GM19351 (cell line): ENCODE measurements at regions not wholly inside any gene's neighbourhood (a gene's known extent, or its start where the extent isn't known, plus 50 kb on each side); places are given as distances from the start of the nearest gene placed in this dataset.

ENCODE experiments used
- ATAC-seq: cut with Tn5 transposase; IDR thresholded peaks from one replicate; pipeline ENCODE4 v1.9.1; 2021; ENCODE audit warnings: mild to moderate bottlenecking, moderate library complexity; ENCODE audit not compliant: unreplicated experiment

DNA sequence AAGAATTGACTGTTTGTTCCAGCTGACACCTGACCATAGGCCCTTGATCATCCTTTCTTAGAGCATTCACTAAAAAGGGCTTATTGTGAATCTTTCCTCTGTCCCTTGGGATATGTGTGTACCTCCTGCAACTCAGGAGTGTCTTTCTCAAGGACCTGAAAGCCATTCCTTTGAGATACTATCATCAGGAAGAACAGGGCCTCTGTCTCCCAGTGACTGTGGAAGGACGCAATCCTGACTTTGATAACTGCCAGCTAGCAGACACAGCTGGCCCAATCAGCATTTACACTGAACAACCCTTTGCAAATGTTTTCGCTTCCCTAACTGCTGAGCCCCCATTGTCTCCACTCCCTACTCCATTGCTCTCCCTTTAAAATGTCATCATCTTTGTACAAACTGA is 144.4 kb downstream of the RMI1 start:
- no peak for ATAC-seq

DNA sequence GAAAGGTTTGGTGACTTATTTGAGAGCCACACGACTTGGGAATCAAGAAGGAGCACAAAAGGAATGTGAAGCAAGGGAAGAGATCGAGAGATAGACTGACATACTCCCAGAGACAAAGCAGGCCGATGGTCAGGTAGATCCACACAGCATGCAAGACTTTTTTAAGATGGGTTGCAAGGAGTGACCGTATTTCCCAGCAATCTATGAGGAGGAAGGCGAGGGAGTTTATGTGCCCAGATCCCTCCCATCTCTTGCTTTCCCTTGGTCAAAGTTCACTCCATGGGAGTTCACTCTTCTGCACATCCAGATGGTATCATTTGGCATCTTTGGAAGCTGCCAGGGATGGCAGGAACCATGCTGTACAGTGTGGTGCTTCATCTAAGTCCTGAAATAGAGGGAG is 148.9 kb downstream of the RMI1 start:
- no peak for ATAC-seq

DNA sequence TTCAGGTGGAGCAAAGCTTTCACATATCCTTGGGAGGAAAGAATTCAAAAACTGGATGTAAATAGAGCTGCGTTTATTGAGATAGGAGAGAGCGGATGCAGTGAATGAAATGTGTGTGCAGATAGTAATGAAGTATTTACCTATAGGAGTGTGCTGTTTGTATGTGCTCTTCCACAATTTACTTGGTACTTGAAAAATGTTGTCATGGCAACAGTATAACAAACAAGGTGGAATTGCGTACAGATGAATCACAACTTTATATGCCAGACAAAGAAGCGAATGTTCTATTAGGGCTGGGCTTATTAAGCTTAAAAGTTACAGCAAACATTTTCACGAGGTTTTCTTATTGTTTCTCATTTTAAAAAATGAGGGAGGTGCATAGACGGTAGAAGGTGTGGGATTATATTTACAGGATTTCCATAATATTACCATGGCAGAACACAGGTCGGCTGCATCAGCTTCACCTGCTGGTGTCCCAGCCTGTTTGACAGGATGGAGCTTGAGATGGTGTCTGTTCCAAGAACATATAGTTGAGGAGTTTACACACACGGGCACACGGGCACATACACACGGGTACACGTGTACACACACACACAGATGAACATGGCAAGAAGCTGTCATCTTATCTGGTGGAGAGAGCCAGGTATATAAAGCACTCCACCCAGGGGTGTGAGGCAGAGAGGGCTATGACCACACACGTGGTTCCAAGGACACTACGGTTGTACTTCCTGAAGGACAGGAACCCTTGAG is 155.7 kb downstream of the RMI1 start:
- ATAC-seq = no peak

DNA sequence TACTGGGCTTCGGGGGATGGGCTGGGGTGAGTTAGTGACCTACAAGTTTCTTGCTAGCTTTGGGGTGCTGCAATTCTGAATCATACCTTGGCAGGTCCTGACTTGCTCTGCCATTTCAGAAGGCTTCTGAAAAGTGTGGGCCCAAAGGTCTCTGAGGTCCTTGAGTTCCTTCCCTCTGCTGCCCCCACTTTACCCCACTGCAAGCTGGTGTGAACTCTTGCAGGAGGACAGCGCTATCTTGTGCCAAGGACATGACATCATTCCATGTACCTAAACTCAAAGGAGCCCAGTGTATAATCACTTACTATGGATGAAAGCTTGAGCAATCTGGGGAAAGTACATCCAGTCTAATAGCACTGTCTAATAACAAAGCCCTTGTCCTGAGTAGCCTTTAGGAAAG is 157.4 kb downstream of the RMI1 start:
- no peak for ATAC-seq

DNA sequence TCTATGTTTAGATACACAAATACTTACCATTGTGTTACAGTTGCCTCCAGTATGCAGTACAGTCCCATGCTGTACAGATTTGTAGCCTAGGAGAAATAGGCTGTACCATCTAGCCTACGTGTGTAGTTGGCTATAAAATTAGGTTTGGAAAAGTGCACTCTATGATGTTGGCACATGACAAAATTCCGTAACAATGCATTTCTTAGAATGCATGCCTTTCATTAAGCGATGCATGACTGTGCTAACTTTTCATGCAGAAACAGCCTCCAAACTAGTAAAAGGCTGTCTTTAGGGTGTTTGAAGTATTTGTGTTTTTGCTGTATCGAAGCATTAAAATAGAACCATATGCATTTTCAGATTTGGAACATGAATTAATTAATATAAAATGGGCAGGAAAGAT is 157.9 kb downstream of the RMI1 start:
- no peak for ATAC-seq

DNA sequence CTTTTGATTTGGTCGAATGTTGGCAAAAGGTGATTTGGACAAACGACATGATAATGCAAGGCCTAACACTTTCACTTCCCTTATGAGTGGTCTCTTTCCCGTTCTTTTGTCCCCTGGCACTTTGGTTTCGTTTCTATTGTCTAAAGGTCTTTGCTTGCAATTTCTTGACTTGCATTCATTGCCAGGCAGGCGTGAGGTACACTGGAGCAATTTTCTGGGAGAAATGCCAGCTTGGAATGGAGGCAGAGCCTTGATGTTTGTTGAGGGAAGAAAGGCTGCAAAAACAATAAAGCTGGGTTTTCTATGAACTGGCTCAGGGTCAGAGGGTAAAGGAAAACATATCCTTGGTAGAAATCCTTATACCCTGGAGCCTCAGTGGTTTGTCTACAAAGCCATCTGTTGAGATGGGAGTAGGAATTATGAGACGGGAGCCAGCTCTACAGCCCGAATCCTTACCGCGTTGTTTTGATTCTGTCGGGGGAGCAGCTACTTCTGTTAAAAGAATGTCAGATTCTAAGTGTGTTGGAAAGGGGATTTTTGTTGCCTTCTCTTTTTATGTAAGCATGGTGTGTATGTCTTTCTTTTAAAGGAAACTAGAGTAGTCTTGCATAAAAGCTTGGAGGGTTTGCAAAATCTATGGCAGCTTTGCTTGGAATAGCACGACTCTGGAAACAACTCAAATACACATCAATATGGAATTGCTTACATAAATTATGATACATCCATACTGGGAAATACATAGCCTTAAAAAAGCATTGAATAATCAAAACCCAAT is 158.9 kb downstream of the RMI1 start:
- peak; percentile 55 for ATAC-seq

DNA sequence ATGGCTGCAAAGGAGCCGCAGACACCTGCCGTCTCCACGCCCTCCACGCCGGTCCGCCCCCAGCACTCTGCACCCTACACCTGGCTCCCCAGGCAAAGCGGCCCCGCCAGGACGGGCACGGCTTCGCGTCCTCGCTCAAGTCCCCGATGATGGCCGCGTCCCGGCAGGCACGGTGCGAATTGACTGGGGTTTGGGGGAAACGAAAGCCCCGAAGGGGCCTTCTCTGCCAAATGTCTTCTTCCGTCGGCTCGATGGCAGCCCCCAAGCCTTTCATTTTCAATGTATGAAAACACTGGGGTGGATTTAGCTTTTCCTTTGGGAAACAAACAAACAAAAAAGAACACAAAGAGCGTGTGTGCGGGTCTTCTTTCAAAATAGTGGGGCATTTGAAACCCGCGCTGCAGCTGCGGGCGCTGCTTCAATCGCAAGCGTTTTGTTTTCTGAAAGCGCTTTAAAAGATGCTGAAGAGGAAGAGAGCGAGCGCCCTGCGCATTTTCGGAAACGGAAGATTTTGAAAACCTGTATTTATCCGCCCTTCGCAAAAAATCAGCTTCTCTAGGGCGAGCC is 160.0 kb downstream of the RMI1 start:
- ATAC-seq = no peak

DNA sequence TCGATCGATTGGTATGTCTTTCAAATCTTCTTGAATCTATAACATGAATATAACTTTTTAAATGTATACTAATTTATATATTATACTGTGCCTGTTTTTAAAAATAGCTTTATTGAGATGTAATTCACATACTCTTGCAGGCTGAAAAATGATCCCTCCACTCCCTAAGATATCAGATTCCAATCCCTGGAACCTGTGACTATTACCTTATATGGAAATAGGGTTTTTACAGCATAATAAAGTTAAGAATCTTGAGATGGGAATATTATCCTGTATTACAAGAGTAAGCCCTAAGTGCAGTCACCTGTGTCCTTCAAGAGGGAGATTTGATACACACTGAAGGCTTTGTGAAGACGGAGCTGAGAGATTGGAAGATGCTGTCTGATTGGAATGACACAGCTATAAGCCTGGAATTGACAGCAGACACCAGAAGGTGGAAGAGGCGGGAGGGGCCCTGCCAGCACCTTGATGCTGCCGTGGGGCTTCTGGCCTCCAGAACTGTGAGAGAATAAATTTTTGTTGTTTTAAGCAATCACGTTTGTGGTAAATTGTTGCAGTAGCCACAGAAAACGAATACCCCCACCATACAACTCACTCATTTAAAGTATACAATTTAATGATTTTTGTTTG is 161.3 kb downstream of the RMI1 start:
- no peak for ATAC-seq

DNA sequence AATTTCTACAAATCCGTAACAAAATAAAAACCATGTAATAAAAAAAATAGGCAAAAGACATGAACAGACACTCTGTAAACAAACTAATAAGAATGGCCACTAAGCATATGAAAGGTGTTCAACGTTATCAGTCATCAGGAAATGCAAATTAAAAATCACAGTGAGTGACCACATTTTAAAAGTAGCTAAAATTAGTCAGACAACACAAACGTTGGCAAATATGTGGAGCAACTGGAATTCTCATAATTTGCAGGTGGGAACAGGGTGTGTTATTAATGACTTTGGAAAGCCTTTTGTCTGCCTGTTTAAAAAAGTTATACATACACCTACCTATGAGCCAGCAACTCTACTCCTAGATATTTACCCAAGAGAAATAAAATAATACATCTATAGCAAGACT is 164.4 kb downstream of the RMI1 start:
- no peak for ATAC-seq

DNA sequence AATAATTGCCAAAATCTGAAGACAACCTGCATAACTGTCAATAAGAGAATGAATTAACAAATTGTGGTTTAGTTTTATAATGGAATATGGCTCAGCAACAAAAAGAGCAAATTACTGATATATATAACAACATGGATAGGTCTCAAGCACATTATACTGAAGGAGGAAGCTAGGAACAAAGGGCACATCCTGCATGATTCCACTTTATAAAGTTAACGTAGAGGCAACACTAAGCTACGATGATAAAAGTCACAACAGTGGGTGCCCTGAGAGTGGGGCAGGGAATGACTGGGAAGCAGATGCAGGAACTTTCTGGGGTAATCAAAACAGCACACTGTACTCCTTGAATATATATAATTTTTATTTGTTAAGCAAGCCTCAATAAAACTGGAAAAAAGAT is 165.2 kb downstream of the RMI1 start:
- ATAC-seq = no peak

DNA sequence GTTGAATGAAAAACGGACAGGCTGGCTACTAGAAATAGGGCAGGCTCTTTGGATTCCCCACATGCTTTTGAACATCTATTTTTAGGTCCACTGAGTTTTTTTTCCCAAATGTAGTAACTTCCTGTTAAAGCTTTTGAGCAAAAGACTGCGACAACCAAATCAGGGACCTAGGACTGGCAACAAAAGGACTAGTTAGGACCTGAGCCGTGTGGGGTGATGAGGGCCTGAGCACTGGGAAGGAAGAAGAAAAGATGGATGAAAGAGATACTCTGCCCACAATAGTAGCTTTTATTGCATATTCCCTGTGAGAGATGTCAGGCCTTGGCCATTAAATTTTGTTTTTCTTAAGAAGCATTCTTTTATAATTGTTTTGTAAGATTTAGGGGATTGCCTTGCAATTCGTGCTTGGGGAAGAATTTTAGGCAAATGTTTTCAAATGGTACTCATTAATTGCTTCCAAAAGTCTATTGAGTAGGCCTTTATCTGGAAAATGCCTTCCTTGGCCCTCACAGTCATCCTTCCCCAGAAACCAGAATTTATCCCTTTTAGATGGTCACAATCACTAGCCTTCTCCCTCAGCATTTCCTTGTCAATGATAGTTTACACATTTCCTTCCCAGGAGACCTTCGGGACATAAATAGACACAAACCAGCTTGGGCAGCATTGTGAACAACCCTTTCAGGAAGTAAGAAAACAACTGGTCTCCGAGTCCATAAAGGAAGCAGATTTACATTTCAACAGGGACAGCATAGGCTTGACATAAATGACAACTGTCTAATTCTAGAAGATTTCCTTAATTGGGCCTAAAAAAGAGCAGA is 166.5 kb downstream of the RMI1 start:
- ATAC-seq = no peak

DNA sequence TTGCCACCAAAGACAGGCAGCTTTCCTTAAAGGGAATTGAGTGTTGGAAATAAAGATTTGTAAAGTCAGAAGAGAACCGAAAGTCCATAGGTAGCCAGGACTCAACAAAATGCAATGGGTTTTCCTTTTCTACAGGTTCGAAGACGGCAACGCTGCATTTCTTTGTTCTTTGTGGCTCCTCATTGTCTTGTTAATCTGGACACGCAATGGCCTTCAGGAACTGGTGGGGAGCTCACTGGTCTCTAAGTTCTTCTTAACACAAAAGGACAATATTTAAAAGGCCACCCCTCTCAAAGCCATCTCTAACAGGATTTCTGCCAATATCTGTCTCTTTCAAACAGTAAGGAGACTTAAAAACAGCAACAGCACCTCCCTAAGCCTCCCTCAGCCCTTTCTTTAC is 170.6 kb downstream of the RMI1 start:
- ATAC-seq = no peak

DNA sequence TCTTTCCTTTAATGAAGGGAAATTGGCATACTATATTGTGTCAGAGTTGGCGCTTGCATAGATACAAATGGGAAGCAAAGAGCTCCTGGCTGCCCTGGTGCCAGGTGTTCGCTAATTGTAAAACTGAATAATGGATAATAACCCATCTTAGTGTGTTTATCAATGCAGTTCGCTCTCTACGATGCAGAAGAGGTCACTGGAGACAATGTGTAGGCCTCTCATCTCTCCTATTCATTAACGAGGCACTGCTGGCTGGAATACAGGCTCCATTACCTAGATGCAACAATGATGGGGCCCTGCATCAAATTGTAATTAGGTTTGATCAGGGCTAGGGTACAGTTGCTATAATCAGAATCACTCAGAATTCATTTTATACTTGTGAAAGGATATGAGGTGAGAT is 171.0 kb downstream of the RMI1 start:
- no peak for ATAC-seq

DNA sequence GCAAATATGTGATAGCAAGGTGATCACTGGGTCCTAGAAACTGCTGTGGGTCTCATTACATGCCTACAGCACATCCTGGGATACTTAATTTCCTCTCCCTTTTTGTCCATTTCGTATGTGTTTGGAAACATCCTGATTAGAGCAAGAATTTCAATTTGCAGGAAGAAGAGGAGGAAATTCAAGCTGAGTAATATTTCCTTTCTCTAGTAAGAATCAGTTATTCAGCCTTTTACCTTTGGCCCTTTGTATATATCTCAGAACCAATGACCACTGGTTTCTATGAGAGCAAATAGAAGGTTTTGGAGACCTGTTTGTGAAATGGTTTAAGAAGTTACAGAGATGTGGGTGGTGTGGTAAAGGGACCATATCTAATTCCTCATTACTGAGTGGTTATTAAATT is 171.6 kb downstream of the RMI1 start:
- no peak for ATAC-seq

DNA sequence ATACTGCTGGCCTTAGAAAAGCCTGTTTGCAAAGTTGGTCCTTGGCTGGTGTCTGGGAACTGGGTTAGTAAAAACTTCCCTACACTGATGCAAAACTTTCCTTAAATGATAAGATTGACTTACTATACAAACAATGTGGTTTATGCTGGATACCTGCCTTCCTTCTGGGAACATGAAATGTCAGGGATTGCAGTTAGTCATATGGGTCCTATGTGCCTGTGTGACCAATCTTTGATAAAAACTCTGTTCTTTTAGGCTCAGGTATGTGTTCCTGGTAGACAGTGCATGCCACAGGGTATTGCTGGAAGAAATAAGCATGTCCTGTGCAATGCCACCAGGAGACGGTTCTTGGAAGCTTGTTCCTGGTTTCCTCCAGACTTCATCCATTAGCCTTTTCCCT is 173.3 kb downstream of the RMI1 start:
- ATAC-seq = no peak

DNA sequence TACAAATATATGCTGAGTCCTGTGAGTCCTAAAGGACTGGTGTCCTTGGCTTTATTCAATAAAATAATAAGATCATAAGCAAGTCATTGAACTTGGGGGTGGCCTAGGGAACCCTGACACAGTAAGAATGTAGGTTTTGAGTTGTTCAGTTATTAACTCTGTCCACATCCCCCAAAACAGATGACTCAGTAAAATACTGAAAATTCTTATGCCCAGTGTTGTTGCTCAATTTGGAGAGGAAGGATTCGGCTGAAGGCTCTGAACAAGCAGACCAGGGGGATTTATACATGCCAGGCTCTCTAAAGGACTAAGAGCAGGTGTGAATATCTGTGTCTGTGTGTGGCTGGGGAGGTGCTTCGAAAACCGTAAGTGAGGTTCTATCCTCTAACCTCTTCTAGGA is 173.7 kb downstream of the RMI1 start:
- no peak for ATAC-seq

DNA sequence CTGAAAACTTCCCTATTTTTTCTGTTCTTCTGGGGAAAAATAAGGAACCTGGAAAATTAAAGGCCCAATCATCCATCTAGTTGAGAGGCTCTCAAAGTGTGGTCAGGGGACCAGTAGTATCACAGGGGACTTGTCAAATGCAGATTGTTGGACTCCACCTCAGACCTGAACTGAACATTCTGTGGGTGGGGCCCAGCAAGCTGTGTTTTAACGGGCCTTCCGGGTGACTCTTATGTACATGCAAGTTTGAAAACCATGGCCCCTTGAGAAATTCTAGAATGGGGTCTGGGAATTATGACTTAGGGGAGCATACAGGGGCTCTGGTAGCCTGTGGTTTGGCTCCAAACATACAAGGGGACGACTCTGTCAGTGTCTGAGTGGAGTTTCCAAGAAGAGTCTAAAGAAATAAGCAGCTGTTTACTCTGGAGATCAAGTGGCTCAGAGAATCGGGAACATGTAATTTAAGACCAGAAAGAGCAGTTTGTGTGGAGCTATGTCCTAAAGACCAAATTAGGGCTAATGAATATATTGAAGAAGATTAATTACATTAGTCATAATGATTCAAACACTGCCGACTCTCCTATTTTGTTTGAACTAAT is 177.4 kb downstream of the SLC28A3 start:
- no peak for ATAC-seq

DNA sequence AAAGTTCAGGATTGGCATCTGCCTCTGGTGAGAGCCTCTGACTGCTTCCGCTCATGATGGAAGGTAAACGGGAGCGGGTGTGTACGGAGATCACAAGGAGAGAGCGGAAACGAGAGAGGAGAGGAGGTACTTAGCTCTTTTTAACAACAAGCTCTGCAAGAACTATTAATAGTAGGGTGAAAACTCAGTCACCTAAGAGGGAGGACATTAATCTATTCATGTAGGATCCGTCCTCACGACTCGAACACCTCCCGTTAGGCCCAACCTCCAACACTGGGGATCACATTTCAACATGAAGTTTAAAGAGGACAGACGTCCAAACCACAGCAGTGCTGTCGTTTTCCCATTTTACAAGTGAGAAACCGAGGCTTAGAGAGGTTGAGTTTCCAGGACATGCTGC is 173.7 kb downstream of the SLC28A3 start:
- no peak for ATAC-seq

DNA sequence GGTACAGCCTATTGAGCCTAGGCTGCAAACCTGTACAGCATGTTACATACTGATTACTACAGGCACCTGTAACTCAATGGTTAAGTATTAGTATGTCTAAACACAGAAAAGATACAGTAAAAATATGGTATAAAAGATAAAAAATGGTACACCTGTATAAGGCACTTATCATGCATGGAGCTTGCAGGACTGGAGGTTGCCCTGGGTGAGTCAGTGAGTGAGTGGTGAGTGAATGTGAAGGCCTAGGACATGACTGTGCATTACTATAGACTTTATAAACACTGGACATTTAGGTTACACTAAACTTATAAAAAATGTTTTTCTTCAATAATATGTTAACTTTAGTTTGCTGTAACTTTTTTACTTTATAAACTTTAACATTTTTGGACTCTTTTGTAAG is 171.3 kb downstream of the SLC28A3 start:
- no peak for ATAC-seq

DNA sequence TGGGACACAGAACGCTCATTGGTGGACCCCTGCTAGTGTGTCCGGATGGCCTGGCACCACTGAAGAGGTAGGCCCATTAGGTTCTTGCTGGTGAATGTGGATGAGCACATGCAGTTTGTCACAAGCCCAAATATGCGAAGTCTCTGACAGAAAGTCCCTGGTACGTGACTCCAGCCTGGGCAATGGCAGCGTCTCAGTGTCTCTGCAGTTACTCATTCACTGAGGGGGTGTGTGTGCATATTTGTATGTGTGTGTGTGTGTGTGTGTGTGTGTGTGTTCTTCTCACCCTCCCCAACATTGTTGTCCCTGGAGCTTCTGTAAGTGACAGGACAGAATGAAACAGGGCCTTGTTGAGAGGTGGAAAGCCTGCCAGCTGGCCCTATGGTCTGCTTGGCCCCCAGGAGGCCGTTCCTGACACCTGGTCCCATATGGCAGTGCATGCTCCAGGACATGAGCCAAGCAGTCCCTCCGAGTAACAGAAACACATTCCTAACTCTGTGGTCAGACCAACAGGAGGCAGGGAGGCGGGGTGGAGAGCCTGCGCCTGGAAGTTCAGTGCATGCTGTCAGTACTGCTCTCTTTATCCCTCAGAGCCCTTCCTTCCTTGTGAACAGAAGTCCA is 169.9 kb downstream of the SLC28A3 start:
- no peak for ATAC-seq
